K562 (cell line): ENCODE measurements at regions not wholly inside any gene's neighbourhood (a gene's known extent, or its start where the extent isn't known, plus 50 kb on each side); places are given as distances from the start of the nearest gene placed in this dataset.

Source experiments
- ATAC-seq: fragments of 200-7000 bp; cut with Tn5 transposase; 3 replicates; pipeline ENCODE4 v1.9.1; 2020; ENCODE audit warnings: moderate library complexity
- BruUV-seq: library from RNA; stranded (reverse); fragments of 400-500 nt; replicated peaks from 2 replicates; lab custom pipeline; 2021; lab: Mats Ljungman, UMichigan
- CTCF ChIA-PET: fragments of 300-600 bp; formaldehyde crosslinking; extraction: SDS; loops from one replicate; lab custom pipeline; 2021; ENCODE audit warnings: low intra/inter-chr PET ratio; lab: Yijun Ruan, JAX
- POLR2A ChIA-PET: fragments of 300-600, 350-650 bp; sonication (Branson Sonifier 250); formaldehyde crosslinking; extraction: SDS; loops from one replicate; lab custom pipeline; 2021; ENCODE audit warnings: antibody characterized with exemption, inconsistent platforms; lab: Yijun Ruan, JAX
- DNase-seq, 4 experiments: peaks; one replicate each; pipeline versions ENCODE4 v3.0.0 to v3.0.0-alpha.2; 2011 to 2018; ENCODE audit warnings: low spot score in 3 of 4, mixed read lengths in 3 of 4; ENCODE audit errors: extremely low read depth in 1 of 4
- FAIRE-seq: peaks from 2 replicates; lab custom pipeline; 2011; peaks lifted over from hg19 to GRCh38; lab: Jason Lieb, UNC
- H2AFZ ChIP-seq: 2 replicates; pipeline ENCODE4 v1.6.0; 2011; ENCODE audit warnings: low read depth, low read length, control low read depth, inconsistent platforms
- H3K27ac ChIP-seq: fragments of 200-600 bp; 3 replicates; pipeline ENCODE4 v1.8.0; 2011; ENCODE audit warnings: low read depth, mild to moderate bottlenecking, control low read depth, inconsistent platforms, low read length, moderate library complexity, mixed read lengths; ENCODE audit errors: extremely low read depth
- H3K27me3 ChIP-seq, 2 experiments: fragments of 300-600 bp in 1 of 2; 2 replicates in 1 of 2; 3 replicates in 1 of 2; pipeline versions ENCODE4 v1.6.0 to v1.8.0; 2011; ENCODE audit warnings: inconsistent platforms in 2 of 2, low read length in 2 of 2, mild to moderate bottlenecking in 1 of 2, mixed read lengths in 1 of 2, moderate library complexity in 1 of 2; ENCODE audit not compliant: control insufficient read depth in 2 of 2, insufficient read depth in 2 of 2
- H3K36me3 ChIP-seq: fragments of 300-600 bp; 3 replicates; pipeline ENCODE4 v1.8.0; 2011; ENCODE audit warnings: mild to moderate bottlenecking, low read length, inconsistent platforms; ENCODE audit not compliant: control insufficient read depth, insufficient read depth
- H3K4me1 ChIP-seq, 2 experiments: fragments of 200-600 bp in 1 of 2; replicated peaks in 1 of 2; 2 replicates in 1 of 2; 3 replicates in 1 of 2; pipeline versions ENCODE4 v1.5.1 to v1.8.0; 2011; ENCODE audit warnings: inconsistent platforms in 2 of 2, low read length in 2 of 2, mild to moderate bottlenecking in 1 of 2, mixed read lengths in 1 of 2, moderate library complexity in 1 of 2; ENCODE audit not compliant: control insufficient read depth in 2 of 2, insufficient read depth in 2 of 2
- H3K4me2 ChIP-seq: 2 replicates; pipeline ENCODE4 v1.6.1; 2011; ENCODE audit warnings: low read length, control low read depth, inconsistent platforms, mixed read lengths; ENCODE audit not compliant: insufficient read depth
- H3K4me3 ChIP-seq: fragments of 200-600 bp; sonication (generic), shearing (Covaris generic); 2 replicates; pipeline ENCODE4 v1.5.1; 2016; ENCODE audit warnings: control low read depth, inconsistent platforms
- H3K79me2 ChIP-seq: fragments of 200-600 bp; 3 replicates; pipeline ENCODE4 v1.8.0; 2011; ENCODE audit warnings: low read length, inconsistent platforms; ENCODE audit not compliant: control insufficient read depth, insufficient read depth
- H3K9ac ChIP-seq, 2 experiments: 2 replicates each; pipeline versions ENCODE4 v1.6.0 to v1.6.1; 2011; ENCODE audit warnings: low read depth in 2 of 2, low read length in 2 of 2, control low read depth in 1 of 2, inconsistent platforms in 1 of 2, mild to moderate bottlenecking in 1 of 2, mixed read lengths in 1 of 2; ENCODE audit not compliant: insufficient read depth in 1 of 2
- H3K9me1 ChIP-seq: one replicate; pipeline ENCODE4 v1.6.0; 2011; ENCODE audit warnings: inconsistent platforms, mild to moderate bottlenecking, low read length, moderate library complexity; ENCODE audit not compliant: control insufficient read depth, insufficient read depth
- H3K9me3 ChIP-seq: replicated peaks from 2 replicates; pipeline ENCODE4 v1.5.1; 2011; ENCODE audit warnings: low read depth, low read length, inconsistent platforms; ENCODE audit not compliant: control insufficient read depth, insufficient read depth
- H4K20me1 ChIP-seq: replicated peaks from 2 replicates; pipeline ENCODE4 v1.6.1; 2011; ENCODE audit warnings: low read length, inconsistent platforms, mixed read lengths; ENCODE audit not compliant: control insufficient read depth, insufficient read depth
- CBX8 ChIP-seq: fragments of 200-600 bp; sonication (generic); IDR thresholded peaks from 2 replicates; pipeline ENCODE4 v1.6.1; 2012; ENCODE audit warnings: borderline replicate concordance, mixed run types, low read depth, mild to moderate bottlenecking, moderate library complexity, mixed read lengths, low read length, control low read depth, inconsistent platforms; ENCODE audit not compliant: poor library complexity, severe bottlenecking; ENCODE audit errors: extremely low read depth
- CREM ChIP-seq: IDR thresholded peaks from 2 replicates; pipeline ENCODE4 v1.6.1; 2014; ENCODE audit warnings: antibody characterized with exemption, low read depth
- GABPB1 ChIP-seq: sonication (generic); formaldehyde crosslinking; IDR thresholded peaks from 2 replicates; pipeline ENCODE4 v1.8.0; 2022; ENCODE audit warnings: mild to moderate bottlenecking, missing genetic modification reagents
- GTF2F1 ChIP-seq: IDR thresholded peaks from 2 replicates; pipeline ENCODE4 v1.6.1; 2011; ENCODE audit warnings: low read depth, low read length, improper control_type of control experiment
- HDAC2 ChIP-seq: fragments of 450-650 bp; IDR thresholded peaks from 2 replicates; pipeline ENCODE4 v1.6.1; 2016; ENCODE audit warnings: mild to moderate bottlenecking
- HOXB6 ChIP-seq: fragments of 250-450 bp; sonication (Bioruptor Pico); IDR thresholded peaks from 2 replicates; pipeline ENCODE4 v1.5.1; 2022; ENCODE audit warnings: mild to moderate bottlenecking, borderline replicate concordance
- NBN ChIP-seq: fragments of 450-650 bp; IDR thresholded peaks from 2 replicates; pipeline ENCODE4 v1.6.1; 2016; ENCODE audit warnings: low read depth, mild to moderate bottlenecking
- SREBF2 ChIP-seq: sonication (generic); formaldehyde crosslinking; IDR thresholded peaks from 2 replicates; pipeline ENCODE4 v1.4.0; 2020; ENCODE audit warnings: mild to moderate bottlenecking, missing genetic modification reagents
- ZKSCAN3 ChIP-seq: fragments of 250-450 bp; sonication (Bioruptor Pico); IDR thresholded peaks from 2 replicates; pipeline ENCODE4 v1.4.0; 2020
- ZNF124 ChIP-seq: sonication (generic); formaldehyde crosslinking; IDR thresholded peaks from 2 replicates; pipeline ENCODE4 v1.8.1; 2022; ENCODE audit warnings: missing genetic modification reagents
- ZNF146 ChIP-seq: IDR thresholded peaks from one replicate; pipeline ENCODE4 v1.6.1; 2018; ENCODE audit warnings: missing compliant biosample characterization; ENCODE audit not compliant: unreplicated experiment
- ZNF354B ChIP-seq: fragments of 250-450 bp; sonication (Bioruptor Pico); IDR thresholded peaks from 2 replicates; pipeline ENCODE4 v1.4.0; 2020
- WGBS: fragments of 100-300 bp; shearing (Covaris generic); methylation state at CpG from one replicate; pipeline ENCODE4 v1.1.6; 2016; ENCODE audit warnings: low coverage, mixed read lengths; ENCODE audit not compliant: insufficient coverage; ENCODE audit errors: missing lambda C conversion rate; 5-methylcytosine and 5-hydroxymethylcytosine counted together
- in situ Hi-C: fragments of 300-500 bp; cut with MboI; formaldehyde crosslinking; loops from 4 replicates; pipeline ENCODE4 v1.15.0; 2018; ENCODE audit warnings: inconsistent platforms, mixed read lengths
- intact Hi-C: fragments of 100-400 bp; cut with micrococcal nuclease; formaldehyde crosslinking; loops from 2 replicates; pipeline ENCODE4 v1.14.2; 2022
- TF ChIP-seq, protein P1 (sequence below), 3 experiments: fragments of 200-800 bp in 1 of 3; fragments of 250-450 bp in 1 of 3; fragments of 450-650 bp in 1 of 3; sonication (Bioruptor Pico) in 1 of 3; sonication (Bioruptor generic) in 1 of 3; formaldehyde crosslinking in 1 of 3; IDR thresholded peaks; 2 replicates each; pipeline versions ENCODE4 v1.6.1 to v1.8.0; 2016 to 2022; ENCODE audit warnings: mild to moderate bottlenecking in 2 of 3, missing genetic modification characterization in 2 of 3, missing compliant biosample characterization in 1 of 3, moderate library complexity in 1 of 3
- TF ChIP-seq, protein P2 (sequence below): fragments of 250-450 bp; sonication (Bioruptor Pico); IDR thresholded peaks from 2 replicates; pipeline ENCODE4 v1.8.0; 2021; ENCODE audit warnings: moderate library complexity, mild to moderate bottlenecking, inconsistent platforms

- no peak for TF ChIP-seq GABPB1 (CRISPR knock-in tag)
- no peak for TF ChIP-seq ZNF146
Measured at GRCh38 chr3:68045976-68046375, 391.6 kb upstream of the SUCLG2 start (continued).

GRCh38 chr3:68033867-68034266 lies 379.5 kb upstream of the SUCLG2 start:
- no peaks in the 10 kb centered on the region for H4K20me1 ChIP-seq
- no peak overlapping the region for H3K9ac ChIP-seq
- CTCF ChIA-PET: no interaction called here
- H3K4me1 ChIP-seq: no peaks in the 10 kb centered on the region
- POLR2A ChIA-PET: no interaction called here
- no peaks in the 10 kb centered on the region for H3K27me3 ChIP-seq
- H2AFZ ChIP-seq: no peak overlapping the region
- no peaks in the 10 kb centered on the region for H3K36me3 ChIP-seq
- no peaks in the 10 kb centered on the region for H3K79me2 ChIP-seq
- H3K27ac ChIP-seq: no peak overlapping the region
- intact Hi-C loops: no loop called here
- TF ChIP-seq CREM (no peak), SREBF2 (CRISPR knock-in tag) (no peak), CBX8 (no peak), HOXB6 (CRISPR knock-in tag) (no peak), GTF2F1 (no peak), ZNF124 (CRISPR knock-in tag) (no peak), ZNF354B (no peak), ZKSCAN3 (no peak), HDAC2 (no peak), NBN (no peak)
- TF ChIP-seq, protein P1, sequence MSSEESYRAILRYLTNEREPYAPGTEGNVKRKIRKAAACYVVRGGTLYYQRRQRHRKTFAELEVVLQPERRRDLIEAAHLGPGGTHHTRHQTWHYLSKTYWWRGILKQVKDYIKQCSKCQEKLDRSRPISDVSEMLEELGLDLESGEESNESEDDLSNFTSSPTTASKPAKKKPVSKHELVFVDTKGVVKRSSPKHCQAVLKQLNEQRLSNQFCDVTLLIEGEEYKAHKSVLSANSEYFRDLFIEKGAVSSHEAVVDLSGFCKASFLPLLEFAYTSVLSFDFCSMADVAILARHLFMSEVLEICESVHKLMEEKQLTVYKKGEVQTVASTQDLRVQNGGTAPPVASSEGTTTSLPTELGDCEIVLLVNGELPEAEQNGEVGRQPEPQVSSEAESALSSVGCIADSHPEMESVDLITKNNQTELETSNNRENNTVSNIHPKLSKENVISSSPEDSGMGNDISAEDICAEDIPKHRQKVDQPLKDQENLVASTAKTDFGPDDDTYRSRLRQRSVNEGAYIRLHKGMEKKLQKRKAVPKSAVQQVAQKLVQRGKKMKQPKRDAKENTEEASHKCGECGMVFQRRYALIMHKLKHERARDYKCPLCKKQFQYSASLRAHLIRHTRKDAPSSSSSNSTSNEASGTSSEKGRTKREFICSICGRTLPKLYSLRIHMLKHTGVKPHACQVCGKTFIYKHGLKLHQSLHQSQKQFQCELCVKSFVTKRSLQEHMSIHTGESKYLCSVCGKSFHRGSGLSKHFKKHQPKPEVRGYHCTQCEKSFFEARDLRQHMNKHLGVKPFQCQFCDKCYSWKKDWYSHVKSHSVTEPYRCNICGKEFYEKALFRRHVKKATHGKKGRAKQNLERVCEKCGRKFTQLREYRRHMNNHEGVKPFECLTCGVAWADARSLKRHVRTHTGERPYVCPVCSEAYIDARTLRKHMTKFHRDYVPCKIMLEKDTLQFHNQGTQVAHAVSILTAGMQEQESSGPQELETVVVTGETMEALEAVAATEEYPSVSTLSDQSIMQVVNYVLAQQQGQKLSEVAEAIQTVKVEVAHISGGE (CRISPR knock-in tag; IDR thresholded peaks at IDR 0.05): no peak
- TF ChIP-seq, protein P2, sequence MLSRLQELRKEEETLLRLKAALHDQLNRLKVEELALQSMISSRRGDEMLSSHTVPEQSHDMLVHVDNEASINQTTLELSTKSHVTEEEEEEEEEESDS: no peak
- TF ChIP-seq, all 486 proteins: peak for 0
- FAIRE-seq (no peak), ATAC-seq (no peak), DNase-seq (no peak)
- BruUV-seq: no TSS peak
- Histone ChIP-seq H3K4me3 (no peak overlapping the region), H3K9me1 (no peaks in the 10 kb centered on the region), H3K4me2 (no peak overlapping the region), H3K9me3 (no peaks in the 10 kb centered on the region)
- WGBS: 0% methylated on average over 2 of the region's 2 CpGs
- in situ Hi-C loops: no loop called here
